Fibroblast of upper back skin (primary cell): ENCODE measurements at regions not wholly inside any gene's neighbourhood (a gene's known extent, or its start where the extent isn't known, plus 50 kb on each side); places are given as distances from the start of the nearest gene placed in this dataset.
A peak's percentile ranks its signal among the peaks of the same experiment; 100 is the strongest.

Experiments used
- DNase-seq: peaks from one replicate; pipeline ENCODE4 v3.0.0-alpha.2; 2013

DNA sequence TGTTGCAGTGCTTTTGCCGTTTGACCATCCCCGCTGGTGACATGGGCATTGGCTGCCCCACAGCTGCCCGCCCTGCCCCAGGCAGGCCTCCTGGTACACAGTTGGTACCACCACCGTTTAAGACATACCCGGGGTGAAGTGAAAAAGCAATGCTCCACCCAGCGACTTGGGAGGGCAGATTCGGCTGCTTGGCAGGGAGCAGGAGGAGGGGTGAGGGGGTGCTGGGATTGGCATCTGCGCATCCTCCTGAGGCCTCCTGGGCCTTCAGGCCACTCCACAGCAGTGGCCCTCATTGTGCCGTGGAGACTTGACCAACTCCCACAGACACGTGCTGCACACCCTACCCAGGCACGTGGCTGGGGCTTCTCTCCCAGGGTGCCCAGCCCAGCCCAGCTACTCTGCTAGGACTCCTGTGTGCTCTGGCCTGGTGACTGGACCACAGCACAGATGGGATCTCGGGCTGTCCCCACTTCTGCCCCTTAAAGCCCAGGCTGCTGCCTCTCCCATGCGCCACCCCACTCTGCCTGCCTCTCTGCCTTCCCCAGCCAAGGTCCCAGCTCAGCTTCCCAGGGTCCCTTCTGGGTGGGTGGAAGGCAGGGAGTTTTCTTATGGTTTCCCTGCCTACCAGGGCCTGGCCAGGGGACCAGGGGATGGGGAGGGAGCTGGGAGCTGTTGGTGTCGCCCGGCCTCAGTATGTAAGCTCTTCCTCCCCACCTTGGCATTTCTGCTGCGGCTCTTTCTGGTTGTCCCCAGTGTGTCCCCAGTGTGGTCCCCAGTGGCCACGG lies 157.0 kb upstream of the HS6ST1 start:
- DNase-seq: no peak

- DNase-seq: no peak
These were observed 158.6 kb upstream of the HS6ST1 start for GRCh38 chr2:128477026-128477820.

DNA sequence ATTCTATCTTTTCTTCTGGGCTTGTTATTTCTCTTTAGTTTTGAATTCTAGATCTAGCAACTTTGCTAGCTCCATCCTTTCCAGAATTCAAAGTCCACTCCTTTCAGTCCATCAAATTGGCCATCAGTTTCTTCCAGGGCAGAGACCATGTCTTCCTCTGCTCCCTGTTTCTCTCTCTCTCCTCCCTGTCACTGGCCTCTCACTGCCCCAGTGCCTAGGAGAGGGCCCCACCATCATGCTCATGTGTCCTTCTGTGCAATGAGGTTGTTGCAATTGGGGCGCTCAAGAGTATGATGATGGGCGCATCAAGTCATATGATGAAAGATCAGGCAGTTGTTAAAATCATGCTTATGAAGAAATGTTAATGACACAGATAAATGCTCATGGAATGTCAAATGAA lies 159.2 kb upstream of the HS6ST1 start:
- no peak for DNase-seq

DNA sequence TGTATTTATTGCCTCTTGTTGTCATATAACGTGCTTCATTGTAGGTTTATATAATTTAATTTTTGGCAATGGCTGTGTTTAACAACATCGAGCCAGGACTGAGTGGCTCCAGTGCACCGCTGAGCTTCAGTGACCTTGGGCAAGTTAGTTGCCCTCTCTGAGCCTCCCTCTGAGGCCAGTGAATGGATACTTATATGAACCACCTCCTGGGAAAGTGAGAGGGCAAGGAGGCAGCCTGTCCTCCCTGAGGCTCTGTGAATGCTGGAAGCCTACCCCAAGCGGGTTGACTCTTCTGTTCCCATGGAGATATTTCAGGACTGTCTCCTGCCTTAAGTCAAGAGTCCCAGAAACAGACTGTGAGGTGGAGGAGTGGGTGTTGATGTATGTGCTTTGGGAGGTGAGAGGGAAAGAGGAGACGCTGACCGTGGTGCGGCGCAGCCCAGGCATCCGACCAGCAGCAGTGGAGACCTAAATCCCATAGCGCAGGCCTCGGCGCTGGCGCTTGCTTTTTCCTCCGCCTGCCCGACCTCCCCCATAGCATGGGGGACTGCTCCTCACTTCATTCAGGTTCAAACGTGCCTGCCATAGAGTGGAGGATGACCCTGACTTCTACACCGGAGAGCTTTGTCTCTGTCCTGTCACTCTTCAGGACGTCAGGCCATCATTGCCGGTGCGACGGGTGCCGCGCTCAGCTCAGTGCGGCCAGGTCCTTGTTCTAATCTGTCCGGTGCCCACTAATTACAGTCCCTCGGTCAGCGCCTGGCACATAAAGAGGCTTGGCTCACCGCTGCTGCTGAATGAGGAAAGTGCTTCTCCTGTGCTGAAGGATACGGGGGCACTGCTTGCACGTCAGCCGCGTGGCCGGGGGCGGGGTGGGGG lies 167.3 kb upstream of the HS6ST1 start:
- no peak for DNase-seq

DNA sequence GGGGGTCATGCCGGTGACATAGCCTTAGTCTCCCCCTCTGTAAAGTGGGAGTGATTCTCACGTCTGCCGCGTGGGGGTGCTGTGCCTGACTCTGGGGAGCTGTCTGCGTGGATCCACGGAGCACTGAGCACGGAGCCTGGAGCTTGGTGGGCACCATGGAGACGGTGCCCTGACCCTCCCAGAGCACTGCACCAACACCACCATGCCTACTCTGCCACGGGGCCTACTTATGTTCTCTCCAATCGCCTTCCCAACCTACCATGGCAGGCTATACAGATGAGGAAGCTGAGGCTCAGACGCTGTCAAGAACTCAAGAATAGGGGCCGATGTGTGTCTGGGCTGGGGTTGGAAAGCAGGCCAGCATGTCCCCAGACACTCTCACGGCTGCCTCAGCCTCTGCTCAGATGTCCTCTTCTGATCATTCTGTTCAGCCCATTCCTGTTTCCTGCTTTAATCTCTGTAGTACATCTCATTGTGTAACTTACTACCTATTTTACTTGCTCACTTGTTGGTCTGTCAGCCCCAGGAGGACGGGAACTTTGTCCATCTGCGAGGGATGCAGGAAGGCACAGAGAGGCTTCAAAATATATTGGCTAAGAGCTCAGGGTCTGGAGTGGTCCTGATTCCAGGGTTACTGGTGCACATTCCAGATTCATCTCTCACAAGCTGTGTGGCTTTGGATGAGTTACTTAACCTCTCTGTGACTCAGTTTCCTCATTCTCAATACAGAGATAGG lies 168.1 kb upstream of the HS6ST1 start:
- DNase-seq: no peak

DNA sequence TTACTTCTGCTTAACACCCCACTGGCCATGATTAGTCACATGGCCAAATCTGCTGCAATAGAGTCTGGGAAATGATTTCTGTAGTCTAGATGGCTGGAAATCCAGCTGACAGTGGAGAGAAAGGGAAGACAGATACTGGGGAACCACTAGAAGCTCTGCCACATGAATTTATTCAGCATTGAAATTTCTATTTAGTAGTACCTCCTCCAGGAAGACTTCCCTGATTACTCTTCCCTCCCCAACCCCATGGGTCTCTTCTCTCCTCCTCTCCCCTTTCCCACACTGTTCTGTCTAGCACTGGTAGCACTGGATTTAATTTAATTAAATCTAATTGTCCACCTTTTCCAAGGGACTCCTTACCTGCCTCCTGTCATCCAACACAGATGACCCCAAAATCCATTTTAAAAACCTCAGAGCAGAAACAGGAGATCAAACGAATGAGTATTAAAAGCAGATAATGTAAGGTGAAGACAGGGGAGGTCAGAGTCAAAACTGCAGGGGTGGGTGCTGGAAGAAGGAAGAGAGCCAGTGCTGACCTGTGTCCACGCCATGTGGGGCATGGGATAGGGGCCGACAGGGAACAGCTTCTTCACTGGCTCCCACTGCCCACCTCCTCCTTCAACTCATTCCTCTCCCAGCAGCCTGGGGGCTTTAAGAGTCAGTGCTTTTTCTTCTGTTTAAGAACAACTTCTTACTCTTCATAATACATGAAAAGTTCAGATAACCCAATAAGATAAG lies 169.2 kb upstream of the HS6ST1 start:
- no peak for DNase-seq

- DNase-seq: peak; percentile 62
These were observed 169.8 kb upstream of the HS6ST1 start for GRCh38 chr2:128488434-128488833.

- peak; percentile 47 for DNase-seq
These were observed 171.0 kb upstream of the HS6ST1 start for GRCh38 chr2:128489526-128490273.

DNA sequence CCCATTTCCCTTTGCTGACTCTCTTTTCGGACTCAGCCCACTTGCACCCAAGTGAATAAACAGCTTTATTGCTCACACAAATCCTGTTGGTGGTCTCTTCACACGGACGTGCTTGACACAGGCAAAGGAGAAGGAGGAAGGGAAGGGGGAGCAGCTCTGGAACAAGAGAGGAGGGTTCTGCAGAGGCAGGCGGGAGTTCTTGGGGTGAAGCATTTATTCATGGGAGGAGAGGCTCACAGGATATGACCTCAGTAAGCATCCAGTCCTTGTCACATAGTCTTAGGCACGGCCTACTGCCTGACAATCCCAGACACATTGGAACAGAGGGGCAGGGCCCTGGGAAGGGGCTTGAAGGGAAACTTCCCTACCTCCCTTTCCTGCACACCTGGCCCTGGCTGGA lies 171.7 kb upstream of the HS6ST1 start:
- no peak for DNase-seq

GRCh38 chr2:128490881-128491691 lies 172.4 kb upstream of the HS6ST1 start:
- DNase-seq: no peak

- no peak for DNase-seq
These were observed 173.1 kb upstream of the HS6ST1 start for GRCh38 chr2:128491692-128492244.

DNA sequence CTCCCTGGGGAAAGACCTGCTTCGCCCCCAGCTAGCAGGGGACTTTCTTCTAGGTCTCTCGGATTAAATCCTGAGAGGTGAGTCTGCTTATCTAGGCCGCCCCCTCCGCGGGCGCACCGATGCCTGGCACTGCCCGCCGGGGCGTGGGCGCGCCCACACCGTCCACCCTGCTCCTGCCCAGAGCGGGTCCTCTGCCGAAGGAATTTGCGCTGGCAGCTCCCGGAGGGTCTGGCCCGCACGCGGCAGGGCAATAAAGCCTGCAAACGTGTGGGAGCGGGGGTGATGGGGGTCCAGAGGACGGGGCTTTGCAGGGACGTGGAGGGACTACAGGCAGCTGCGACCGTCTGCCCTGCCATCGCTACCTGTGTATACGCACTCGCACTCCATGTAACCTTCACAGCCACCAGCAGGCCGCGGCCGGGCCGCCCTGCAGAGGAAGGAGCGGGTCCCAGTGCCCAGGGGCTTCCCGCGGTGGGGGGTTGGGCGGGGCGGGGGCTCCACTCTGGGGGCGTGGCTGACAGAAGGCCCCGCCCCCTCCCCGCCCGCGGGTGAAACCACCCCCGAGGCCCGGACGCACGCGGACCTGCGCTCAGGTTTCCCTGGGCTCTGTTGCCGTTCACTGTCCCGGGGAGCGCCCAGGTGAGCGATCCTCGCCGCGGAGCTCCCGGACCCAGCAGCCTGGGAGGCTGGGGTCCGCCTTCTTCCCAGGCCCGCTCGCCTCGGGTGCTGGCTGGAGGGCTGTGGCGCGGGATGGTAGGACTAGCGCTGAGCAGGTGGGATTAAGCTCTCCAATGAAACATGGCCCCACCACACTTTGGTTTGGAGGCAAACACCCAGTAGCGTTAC lies 174.5 kb upstream of the HS6ST1 start:
- no peak for DNase-seq

- no peak for DNase-seq
These were observed 175.2 kb upstream of the HS6ST1 start for GRCh38 chr2:128493880-128494279.

GRCh38 chr2:128494307-128494639 lies 175.6 kb upstream of the HS6ST1 start:
- DNase-seq: no peak

- peak; percentile 20 for DNase-seq
These were observed 176.1 kb upstream of the HS6ST1 start for GRCh38 chr2:128494640-128495321.

DNA sequence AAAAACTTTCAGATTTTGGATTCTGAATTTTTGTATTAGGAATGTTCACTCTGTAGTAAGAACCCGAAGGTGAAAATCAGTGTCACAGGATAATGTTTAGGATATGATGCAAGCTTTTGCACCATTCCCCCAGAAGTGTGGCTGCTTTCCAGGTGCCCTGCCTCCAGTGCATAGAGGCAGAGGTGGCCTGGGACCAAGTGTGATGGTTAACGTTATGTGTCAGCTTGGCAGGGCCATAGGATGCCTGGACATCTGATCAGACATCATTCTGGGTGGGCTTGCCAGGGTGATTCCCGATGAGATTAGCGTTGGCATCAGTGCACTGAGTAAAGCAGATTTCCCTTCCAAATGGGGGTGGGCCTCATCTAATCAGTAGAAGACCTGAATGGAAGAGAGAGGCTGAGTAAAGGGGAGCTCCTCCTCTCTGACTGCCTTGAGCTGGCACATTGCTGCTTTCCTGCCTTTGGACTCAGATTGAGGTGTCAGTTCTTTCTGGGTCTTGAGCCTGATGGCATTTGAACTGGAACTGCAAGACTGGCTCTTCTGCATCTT lies 177.4 kb upstream of the HS6ST1 start:
- DNase-seq: peak; percentile 21

- DNase-seq: no peak
These were observed 178.0 kb upstream of the HS6ST1 start for GRCh38 chr2:128496700-128497099.

DNA sequence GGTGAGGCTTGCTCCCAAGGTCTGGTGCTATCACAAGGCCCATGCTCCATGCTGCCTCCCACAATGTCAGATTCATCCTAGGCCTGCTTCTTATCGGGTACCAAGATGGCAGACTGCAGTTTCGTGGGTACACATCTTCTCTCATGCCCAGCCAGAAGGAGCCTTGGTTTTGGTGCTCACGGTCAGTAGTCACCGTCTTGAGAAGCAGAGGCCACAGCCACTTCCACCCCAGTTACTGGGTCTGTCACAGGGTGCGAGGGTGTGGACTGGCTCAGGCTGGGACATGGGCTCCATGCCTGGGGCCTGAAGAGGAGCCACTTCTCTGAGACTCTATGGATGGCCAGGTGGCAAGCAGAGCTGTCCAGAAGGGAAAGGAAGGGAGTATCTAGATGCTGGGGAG lies 178.8 kb upstream of the HS6ST1 start:
- no peak for DNase-seq
